Neural progenitor cell (in vitro differentiated cells): ENCODE measurements at regions not wholly inside any gene's neighbourhood (a gene's known extent, or its start where the extent isn't known, plus 50 kb on each side); places are given as distances from the start of the nearest gene placed in this dataset.

Experiments
- DNase-seq: peaks from one replicate; pipeline ENCODE4 v3.0.0-alpha.2; 2016; ENCODE audit warnings: low spot score
- H2AFZ ChIP-seq: fragments of 200-600 bp; sonication (generic); replicated peaks from 2 replicates; pipeline ENCODE4 v1.6.1; 2016; ENCODE audit warnings: antibody characterized with exemption
- H3F3A ChIP-seq: fragments of 200-600 bp; sonication (generic); 2 replicates; pipeline ENCODE4 v1.6.1; 2016; ENCODE audit warnings: antibody characterized with exemption, low read depth
- H3K27ac ChIP-seq: fragments of 200-600 bp; sonication (generic); 2 replicates; pipeline ENCODE4 v1.5.1; 2016; ENCODE audit warnings: mild to moderate bottlenecking
- H3K27me3 ChIP-seq: fragments of 200-600 bp; sonication (generic); 2 replicates; pipeline ENCODE4 v1.6.1; 2016; ENCODE audit warnings: mild to moderate bottlenecking, moderate library complexity
- H3K36me3 ChIP-seq: fragments of 200-600 bp; sonication (generic); 2 replicates; pipeline ENCODE4 v1.5.1; 2016
- H3K4me1 ChIP-seq: fragments of 200-600 bp; sonication (generic); 2 replicates; pipeline ENCODE4 v1.6.1; 2016; ENCODE audit warnings: mixed run types
- H3K4me2 ChIP-seq: fragments of 200-600 bp; sonication (generic); 2 replicates; pipeline ENCODE4 v1.6.1; 2016
- H3K4me3 ChIP-seq: fragments of 200-600 bp; sonication (generic); 2 replicates; pipeline ENCODE4 v1.5.1; 2016
- H3K79me2 ChIP-seq: fragments of 200-600 bp; sonication (generic); 2 replicates; pipeline ENCODE4 v1.6.1; 2016; ENCODE audit warnings: low read depth
- H3K9ac ChIP-seq: fragments of 200-600 bp; sonication (generic); 2 replicates; pipeline ENCODE4 v1.6.1; 2016
- H3K9me3 ChIP-seq: fragments of 200-600 bp; sonication (generic); 2 replicates; pipeline ENCODE4 v1.5.1; 2016; ENCODE audit warnings: low read depth
- H4K20me1 ChIP-seq: fragments of 200-600 bp; sonication (generic); 2 replicates; pipeline ENCODE4 v1.6.1; 2016; ENCODE audit warnings: low read depth
- H3K27ac Mint-ChIP-seq: 3 replicates; pipeline ENCODE4 v1.8.0; 2021; ENCODE audit warnings: mixed read lengths
- H3K27me3 Mint-ChIP-seq: 2 replicates; pipeline ENCODE4 v1.8.0; 2022; ENCODE audit warnings: low read depth, mild to moderate bottlenecking, inconsistent platforms, moderate library complexity, mixed read lengths; ENCODE audit not compliant: insufficient read depth
- H3K36me3 Mint-ChIP-seq: 3 replicates; pipeline ENCODE4 v1.8.0; 2021; ENCODE audit warnings: mixed read lengths
- H3K4me1 Mint-ChIP-seq: 3 replicates; pipeline ENCODE4 v1.8.0; 2021; ENCODE audit warnings: mixed read lengths
- H3K4me3 Mint-ChIP-seq: 3 replicates; pipeline ENCODE4 v1.8.0; 2021; ENCODE audit warnings: mild to moderate bottlenecking, moderate library complexity, mixed read lengths
- H3K9me3 Mint-ChIP-seq: 3 replicates; pipeline ENCODE4 v1.8.0; 2020; ENCODE audit warnings: mixed read lengths
- CTCF ChIP-seq: fragments of 200-600 bp; sonication (generic); IDR thresholded peaks from 2 replicates; pipeline ENCODE4 v1.5.1; 2017; ENCODE audit warnings: antibody characterized with exemption, mild to moderate bottlenecking
- EZH2 ChIP-seq: fragments of 200-600 bp; sonication (generic); IDR thresholded peaks from 2 replicates; pipeline ENCODE4 v1.6.1; 2017; ENCODE audit warnings: antibody characterized with exemption, mild to moderate bottlenecking, moderate library complexity
- EZH2phosphoT487 ChIP-seq: fragments of 200-600 bp; sonication (generic); IDR thresholded peaks from 2 replicates; pipeline ENCODE4 v1.6.1; 2017; ENCODE audit warnings: antibody characterized with exemption

GRCh38 chr15:62498712-62499111 lies 333.6 kb upstream of the C2CD4B start:
- Histone ChIP-seq H3K9ac (no peak overlapping the region), H3K36me3 (no peaks in the 10 kb centered on the region), H3K79me2 (no peaks in the 10 kb centered on the region), H3K4me2 (no peak overlapping the region), H3K4me1 (peaks cover 26% of the 10 kb centered on the region), H3F3A (peaks cover 16% of the 10 kb centered on the region), H4K20me1 (no peaks in the 10 kb centered on the region), H3K9me3 (no peaks in the 10 kb centered on the region), H3K4me3 (no peak overlapping the region), H2AFZ (no peak overlapping the region), H3K27me3 (no peaks in the 10 kb centered on the region), H3K27ac (no peak overlapping the region)
- Mint-ChIP-seq H3K4me3 (no peak overlapping the region), H3K36me3 (no peaks in the 10 kb centered on the region), H3K27me3 (no peaks in the 10 kb centered on the region), H3K4me1 (peaks cover 64% of the 10 kb centered on the region), H3K9me3 (no peaks in the 10 kb centered on the region), H3K27ac (no peak overlapping the region)
- no peak for TF ChIP-seq CTCF
- no peak for TF ChIP-seq EZH2phosphoT487
- TF ChIP-seq EZH2, result no peak
- no peak for DNase-seq

GRCh38 chr15:62500325-62500724 lies 335.2 kb upstream of the C2CD4B start:
- H3K27me3 ChIP-seq, result no peaks in the 10 kb centered on the region
- DNase-seq, result no peak
- Mint-ChIP-seq H3K27ac (no peak overlapping the region), H3K4me3 (no peak overlapping the region), H3K9me3 (no peaks in the 10 kb centered on the region), H3K4me1 (peaks cover 59% of the 10 kb centered on the region), H3K36me3 (no peaks in the 10 kb centered on the region), H3K27me3 (peaks cover 3% of the 10 kb centered on the region)
- no peak overlapping the region for H3K9ac ChIP-seq
- no peak overlapping the region for H2AFZ ChIP-seq
- TF ChIP-seq EZH2phosphoT487, result no peak
- no peak for TF ChIP-seq EZH2
- TF ChIP-seq CTCF, result no peak
- no peak overlapping the region for H3K4me2 ChIP-seq
- H3K4me1 ChIP-seq, result peaks cover 10% of the 10 kb centered on the region
- no peaks in the 10 kb centered on the region for H3K9me3 ChIP-seq
- H3F3A ChIP-seq, result peaks cover 2% of the 10 kb centered on the region
- H3K4me3 ChIP-seq, result no peak overlapping the region
- no peaks in the 10 kb centered on the region for H3K79me2 ChIP-seq
- no peaks in the 10 kb centered on the region for H3K36me3 ChIP-seq
- H4K20me1 ChIP-seq, result no peaks in the 10 kb centered on the region
- no peak overlapping the region for H3K27ac ChIP-seq

GRCh38 chr15:62502451-62502850 lies 337.4 kb upstream of the C2CD4B start:
- H3F3A ChIP-seq, result no peaks in the 10 kb centered on the region
- H2AFZ ChIP-seq, result no peak overlapping the region
- no peak for TF ChIP-seq CTCF
- no peak for TF ChIP-seq EZH2
- no peak for TF ChIP-seq EZH2phosphoT487
- H3K27ac Mint-ChIP-seq, result peak overlapping the region; percentile 78
- H3K36me3 Mint-ChIP-seq, result no peaks in the 10 kb centered on the region
- H3K4me1 ChIP-seq, result peaks cover 13% of the 10 kb centered on the region
- H3K9me3 ChIP-seq, result no peaks in the 10 kb centered on the region
- no peaks in the 10 kb centered on the region for H3K9me3 Mint-ChIP-seq
- no peak overlapping the region for H3K27ac ChIP-seq
- no peaks in the 10 kb centered on the region for H3K36me3 ChIP-seq
- no peak overlapping the region for H3K4me3 ChIP-seq
- peaks cover 3% of the 10 kb centered on the region for H4K20me1 ChIP-seq
- no peaks in the 10 kb centered on the region for H3K27me3 ChIP-seq
- no peak overlapping the region for H3K4me3 Mint-ChIP-seq
- no peak overlapping the region for H3K9ac ChIP-seq
- no peak for DNase-seq
- no peak overlapping the region for H3K4me2 ChIP-seq
- no peaks in the 10 kb centered on the region for H3K79me2 ChIP-seq
- peaks cover 3% of the 10 kb centered on the region for H3K27me3 Mint-ChIP-seq
- H3K4me1 Mint-ChIP-seq, result peaks cover 62% of the 10 kb centered on the region
